Neural progenitor cell (in vitro differentiated cells): ENCODE measurements at regions not wholly inside any gene's neighbourhood (a gene's known extent, or its start where the extent isn't known, plus 50 kb on each side); places are given as distances from the start of the nearest gene placed in this dataset.

Experiments used
- CTCF ChIP-seq: fragments of 200-600 bp; sonication (generic); IDR thresholded peaks from 2 replicates; pipeline ENCODE4 v1.5.1; 2017; ENCODE audit warnings: antibody characterized with exemption, mild to moderate bottlenecking
- EZH2 ChIP-seq: fragments of 200-600 bp; sonication (generic); IDR thresholded peaks from 2 replicates; pipeline ENCODE4 v1.6.1; 2017; ENCODE audit warnings: antibody characterized with exemption, mild to moderate bottlenecking, moderate library complexity
- EZH2phosphoT487 ChIP-seq: fragments of 200-600 bp; sonication (generic); IDR thresholded peaks from 2 replicates; pipeline ENCODE4 v1.6.1; 2017; ENCODE audit warnings: antibody characterized with exemption

GRCh38 chr1:86214605-86215004, 58.0 kb upstream of the COL24A1 start:
- TF ChIP-seq CTCF (no peak), EZH2 (no peak), EZH2phosphoT487 (no peak)
